ENCODE measurements at regions not wholly inside any gene's neighbourhood (a gene's known extent, or its start where the extent isn't known, plus 50 kb on each side); places are given as distances from the start of the nearest gene placed in this dataset.
"Not testable (repeated sequence)": the region's sequence is repeated elsewhere in the genome, so short reads cannot be mapped to it uniquely, and the experiment has no call there.

- H3K9me3 Mint-ChIP-seq: peaks cover 25 to 67% (median 32%) of the 10 kb centered on the region in 6 donors
- H3K4me1 Mint-ChIP-seq: no peaks in the 10 kb centered on the region
- no peak overlapping the region for H3K27ac Mint-ChIP-seq
- H3K4me3 Mint-ChIP-seq: no peak overlapping the region
- peaks cover 0 to 5% (median 0%) of the 10 kb centered on the region in 3 donors for H3K36me3 Mint-ChIP-seq
- DNase-seq: no peak
- H3K27me3 Mint-ChIP-seq (ENCODE audit: low read depth in 3 of 3): peaks cover 0 to 3% (median under 1%) of the 10 kb centered on the region in 3 donors
Measured at GRCh38 chr6:76892542-76892941, 570.7 kb downstream of the HTR1B start.

GRCh38 chr6:76888351-76888750 is 574.9 kb downstream of the HTR1B start:
- no peak overlapping the region for H3K27ac Mint-ChIP-seq
- DNase-seq: no peak
- peaks cover 13 to 64% (median 22%) of the 10 kb centered on the region in 6 donors for H3K9me3 Mint-ChIP-seq
- H3K4me3 Mint-ChIP-seq: no peak overlapping the region
- no peaks in the 10 kb centered on the region for H3K27me3 Mint-ChIP-seq (ENCODE audit: low read depth in 3 of 3)
- no peaks in the 10 kb centered on the region for H3K36me3 Mint-ChIP-seq
- no peaks in the 10 kb centered on the region for H3K4me1 Mint-ChIP-seq

- H3K27ac Mint-ChIP-seq: no peak overlapping the region
- H3K9me3 Mint-ChIP-seq: peaks cover 17 to 65% (median 24%) of the 10 kb centered on the region in 6 donors
- H3K36me3 Mint-ChIP-seq: no peaks in the 10 kb centered on the region
- DNase-seq: no peak
- H3K27me3 Mint-ChIP-seq (ENCODE audit: low read depth in 3 of 3): no peaks in the 10 kb centered on the region
- no peak overlapping the region for H3K4me3 Mint-ChIP-seq
- H3K4me1 Mint-ChIP-seq: no peaks in the 10 kb centered on the region
Measured at GRCh38 chr6:76886900-76887299, 576.4 kb downstream of the HTR1B start.

GRCh38 chr6:76885861-76886301 is 577.4 kb downstream of the HTR1B start:
- no peak for DNase-seq
- no peak overlapping the region for H3K4me3 Mint-ChIP-seq
- no peaks in the 10 kb centered on the region for H3K27me3 Mint-ChIP-seq (ENCODE audit: low read depth in 3 of 3)
- H3K36me3 Mint-ChIP-seq: no peaks in the 10 kb centered on the region
- H3K27ac Mint-ChIP-seq: no peak overlapping the region
- peaks cover 17 to 71% (median 29%) of the 10 kb centered on the region in 6 donors for H3K9me3 Mint-ChIP-seq
- no peaks in the 10 kb centered on the region for H3K4me1 Mint-ChIP-seq

- no peaks in the 10 kb centered on the region for H3K4me1 Mint-ChIP-seq
- H3K27me3 Mint-ChIP-seq (ENCODE audit: low read depth in 3 of 3): no peaks in the 10 kb centered on the region
- no peak for DNase-seq
- peaks cover 8 to 60% (median 39%) of the 10 kb centered on the region in 6 donors for H3K9me3 Mint-ChIP-seq
- no peak overlapping the region for H3K4me3 Mint-ChIP-seq
- no peak overlapping the region for H3K27ac Mint-ChIP-seq
- no peaks in the 10 kb centered on the region for H3K36me3 Mint-ChIP-seq
Measured at GRCh38 chr6:76881414-76881813, 581.9 kb downstream of the HTR1B start.

GRCh38 chr6:76876922-76877553 is 586.3 kb downstream of the HTR1B start:
- Mint-ChIP-seq H3K27me3 (ENCODE audit: low read depth in 3 of 3) (peaks cover 0 to 4% (median 0%) of the 10 kb centered on the region in 3 donors), H3K9me3 (peaks cover 3 to 49% (median 38%) of the 10 kb centered on the region in 6 donors), H3K4me1 (no peaks in the 10 kb centered on the region), H3K36me3 (no peaks in the 10 kb centered on the region), H3K4me3 (no peak overlapping the region), H3K27ac (no peak overlapping the region)
- DNase-seq: no peak

GRCh38 chr6:76876430-76876829 is 586.9 kb downstream of the HTR1B start:
- not testable (repeated sequence) for H3K27me3 Mint-ChIP-seq (ENCODE audit: low read depth in 3 of 3); DNase-seq; H3K4me1 Mint-ChIP-seq; H3K27ac Mint-ChIP-seq; H3K4me3 Mint-ChIP-seq; H3K36me3 Mint-ChIP-seq
- peaks cover 3 to 45% (median 37%) of the 10 kb centered on the region in 6 donors for H3K9me3 Mint-ChIP-seq

- H3K9me3 Mint-ChIP-seq: peaks cover 6 to 38% (median 26%) of the 10 kb centered on the region in 6 donors
- H3K27ac Mint-ChIP-seq: no peak overlapping the region
- H3K4me3 Mint-ChIP-seq: no peak overlapping the region
- H3K36me3 Mint-ChIP-seq: no peaks in the 10 kb centered on the region
- DNase-seq: no peak
- H3K27me3 Mint-ChIP-seq (ENCODE audit: low read depth in 3 of 3): no peaks in the 10 kb centered on the region
- H3K4me1 Mint-ChIP-seq: no peaks in the 10 kb centered on the region
Measured at GRCh38 chr6:76867182-76867581, 596.1 kb downstream of the HTR1B start.

- H3K27me3 Mint-ChIP-seq (ENCODE audit: low read depth in 3 of 3): no peaks in the 10 kb centered on the region
- H3K4me1 Mint-ChIP-seq: no peaks in the 10 kb centered on the region
- H3K4me3 Mint-ChIP-seq: no peak overlapping the region
- no peaks in the 10 kb centered on the region for H3K36me3 Mint-ChIP-seq
- no peak overlapping the region for H3K27ac Mint-ChIP-seq
- H3K9me3 Mint-ChIP-seq: peaks cover 10 to 43% (median 29%) of the 10 kb centered on the region in 6 donors
- no peak for DNase-seq
Measured at GRCh38 chr6:76866091-76866915, 597.0 kb downstream of the HTR1B start.

GRCh38 chr6:76862936-76863335 is 600.4 kb downstream of the HTR1B start:
- peaks cover 10 to 33% (median 16%) of the 10 kb centered on the region in 6 donors for H3K9me3 Mint-ChIP-seq

GRCh38 chr6:76861403-76861802 is 601.9 kb downstream of the HTR1B start:
- Mint-ChIP-seq H3K4me3 (no peak overlapping the region), H3K27me3 (ENCODE audit: low read depth in 3 of 3) (no peaks in the 10 kb centered on the region), H3K4me1 (no peaks in the 10 kb centered on the region), H3K36me3 (no peaks in the 10 kb centered on the region), H3K27ac (no peak overlapping the region), H3K9me3 (peaks cover 10 to 26% (median 13%) of the 10 kb centered on the region in 6 donors)
- no peak for DNase-seq

More at GRCh38 chr6:76862936-76863335, 600.4 kb downstream of the HTR1B start:
- Mint-ChIP-seq H3K27ac (no peak overlapping the region), H3K27me3 (ENCODE audit: low read depth in 3 of 3) (no peaks in the 10 kb centered on the region), H3K4me3 (no peak overlapping the region), H3K4me1 (no peaks in the 10 kb centered on the region), H3K36me3 (no peaks in the 10 kb centered on the region)
- no peak for DNase-seq

GRCh38 chr6:76856065-76856464 is 607.2 kb downstream of the HTR1B start:
- H3K4me3 Mint-ChIP-seq: no peak overlapping the region
- no peak for DNase-seq
- no peaks in the 10 kb centered on the region for H3K36me3 Mint-ChIP-seq
- H3K27ac Mint-ChIP-seq: no peak overlapping the region
- H3K4me1 Mint-ChIP-seq: no peaks in the 10 kb centered on the region
- H3K9me3 Mint-ChIP-seq: peaks cover 9 to 29% (median 22%) of the 10 kb centered on the region in 6 donors
- no peaks in the 10 kb centered on the region for H3K27me3 Mint-ChIP-seq (ENCODE audit: low read depth in 3 of 3)

- DNase-seq: no peak
- H3K4me1 Mint-ChIP-seq: no peaks in the 10 kb centered on the region
- H3K4me3 Mint-ChIP-seq: no peak overlapping the region
- no peaks in the 10 kb centered on the region for H3K36me3 Mint-ChIP-seq
- H3K27me3 Mint-ChIP-seq (ENCODE audit: low read depth in 3 of 3): peaks cover 0 to 1% (median 0%) of the 10 kb centered on the region in 3 donors
- H3K9me3 Mint-ChIP-seq: peaks cover 9 to 36% (median 28%) of the 10 kb centered on the region in 6 donors
- no peak overlapping the region for H3K27ac Mint-ChIP-seq
Measured at GRCh38 chr6:76852776-76853175, 610.5 kb downstream of the HTR1B start.

GRCh38 chr6:76849274-76849970 is 613.9 kb downstream of the HTR1B start:
- not testable (repeated sequence) for DNase-seq; H3K27me3 Mint-ChIP-seq (ENCODE audit: low read depth in 3 of 3); H3K27ac Mint-ChIP-seq; H3K4me1 Mint-ChIP-seq; H3K4me3 Mint-ChIP-seq; H3K36me3 Mint-ChIP-seq
- peaks cover 13 to 59% (median 43%) of the 10 kb centered on the region in 6 donors for H3K9me3 Mint-ChIP-seq
